ENCODE measurements at regions not wholly inside any gene's neighbourhood (a gene's known extent, or its start where the extent isn't known, plus 50 kb on each side); places are given as distances from the start of the nearest gene placed in this dataset.

- H3K4me1 ChIP-seq: no peaks in the 10 kb centered on the region
- WGBS, 2 donors: 28 to 30% methylated on average over 3 of the region's 3 CpGs
- no peak for TF ChIP-seq CTCF (IDR thresholded peaks at IDR 0.05)
- no peaks in the 10 kb centered on the region for H3K9me3 ChIP-seq
- ATAC-seq: no peak
- H3K27ac ChIP-seq: no peak overlapping the region
- no peak overlapping the region for H3K4me3 ChIP-seq
- intact Hi-C loops (cut with DNase I): no loop called here
- DNase-seq: no peak
- no peaks in the 10 kb centered on the region for H3K36me3 ChIP-seq
- H3K27me3 ChIP-seq: no peaks in the 10 kb centered on the region
Measured at GRCh38 chr4:91936311-91936710, 367.5 kb upstream of the GRID2 start.

- H3K4me3 ChIP-seq: no peak overlapping the region
- no peak for TF ChIP-seq CTCF (IDR thresholded peaks at IDR 0.05)
- H3K36me3 ChIP-seq: no peaks in the 10 kb centered on the region
- ATAC-seq (no peak), DNase-seq (no peak)
- WGBS, 2 donors: 71 to 78% methylated on average over 2 of the region's 2 CpGs
- peaks cover 0 to 18% (median 0%) of the 10 kb centered on the region in 11 donors for H3K9me3 ChIP-seq
- no peak overlapping the region for H3K27ac ChIP-seq
- intact Hi-C loops (cut with DNase I): no loop called here
- H3K27me3 ChIP-seq: no peaks in the 10 kb centered on the region
- H3K4me1 ChIP-seq: no peaks in the 10 kb centered on the region
Measured at GRCh38 chr4:91957963-91958362, 345.8 kb upstream of the GRID2 start.

- ATAC-seq (no peak), DNase-seq (no peak)
- H3K36me3 ChIP-seq: no peaks in the 10 kb centered on the region
- WGBS, 2 donors: 35% methylated on average over 2 of the region's 2 CpGs
- H3K27me3 ChIP-seq: no peaks in the 10 kb centered on the region
- no peak overlapping the region for H3K27ac ChIP-seq
- no peak overlapping the region for H3K4me3 ChIP-seq
- intact Hi-C loops (cut with DNase I): no loop called here
- no peak for TF ChIP-seq CTCF (IDR thresholded peaks at IDR 0.05)
- H3K9me3 ChIP-seq: peaks cover 0 to 18% (median 0%) of the 10 kb centered on the region in 11 donors
- H3K4me1 ChIP-seq: no peaks in the 10 kb centered on the region
Measured at GRCh38 chr4:91958596-91958995, 345.2 kb upstream of the GRID2 start.

GRCh38 chr4:91961504-91961903 is 342.3 kb upstream of the GRID2 start:
- intact Hi-C loops (cut with DNase I): no loop called here
- no peak for ATAC-seq
- TF ChIP-seq CTCF (IDR thresholded peaks at IDR 0.05): no peak
- H3K9me3 ChIP-seq: no peaks in the 10 kb centered on the region
- no peaks in the 10 kb centered on the region for H3K36me3 ChIP-seq
- H3K27me3 ChIP-seq: no peaks in the 10 kb centered on the region
- H3K4me3 ChIP-seq: no peak overlapping the region
- H3K27ac ChIP-seq: no peak overlapping the region
- H3K4me1 ChIP-seq: no peaks in the 10 kb centered on the region
- DNase-seq: no peak

- ATAC-seq: no peak
- Histone ChIP-seq H3K27ac (no peak overlapping the region), H3K4me3 (no peak overlapping the region), H3K4me1 (no peaks in the 10 kb centered on the region), H3K9me3 (no peaks in the 10 kb centered on the region), H3K36me3 (no peaks in the 10 kb centered on the region), H3K27me3 (no peaks in the 10 kb centered on the region)
- no peak for DNase-seq
- 43 to 60% methylated on average over 3 of the region's 3 CpGs for WGBS, 2 donors
- intact Hi-C loops (cut with DNase I): no loop called here
- TF ChIP-seq CTCF (IDR thresholded peaks at IDR 0.05): no peak
Measured at GRCh38 chr4:91963486-91963885, 340.3 kb upstream of the GRID2 start.
